ENCODE measurements at regions not wholly inside any gene's neighbourhood (a gene's known extent, or its start where the extent isn't known, plus 50 kb on each side); places are given as distances from the start of the nearest gene placed in this dataset.

DNA sequence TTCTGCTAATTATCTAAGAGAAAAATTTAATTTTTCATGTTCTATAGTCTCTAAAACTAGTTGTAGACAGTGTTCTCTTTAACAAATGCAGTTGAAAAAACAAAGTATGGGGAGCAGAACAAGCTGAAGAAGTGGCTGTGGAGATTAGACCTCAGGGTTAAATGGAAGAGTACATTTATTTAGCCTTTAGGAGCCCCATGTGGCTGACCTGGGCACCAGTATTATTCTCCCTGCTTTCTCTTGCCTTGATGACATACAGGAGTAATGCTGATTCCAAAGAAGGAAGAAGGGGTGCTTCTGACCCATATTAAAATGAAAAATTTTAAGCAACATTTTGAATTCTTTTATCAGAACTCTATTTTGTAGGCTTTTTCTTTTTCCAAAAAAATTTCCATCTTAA lies 312.3 kb upstream of the RIOK2 start:
- TF ChIP-seq POLR2A (IDR thresholded peaks at IDR 0.05), result no peak
- TF ChIP-seq, protein P1, sequence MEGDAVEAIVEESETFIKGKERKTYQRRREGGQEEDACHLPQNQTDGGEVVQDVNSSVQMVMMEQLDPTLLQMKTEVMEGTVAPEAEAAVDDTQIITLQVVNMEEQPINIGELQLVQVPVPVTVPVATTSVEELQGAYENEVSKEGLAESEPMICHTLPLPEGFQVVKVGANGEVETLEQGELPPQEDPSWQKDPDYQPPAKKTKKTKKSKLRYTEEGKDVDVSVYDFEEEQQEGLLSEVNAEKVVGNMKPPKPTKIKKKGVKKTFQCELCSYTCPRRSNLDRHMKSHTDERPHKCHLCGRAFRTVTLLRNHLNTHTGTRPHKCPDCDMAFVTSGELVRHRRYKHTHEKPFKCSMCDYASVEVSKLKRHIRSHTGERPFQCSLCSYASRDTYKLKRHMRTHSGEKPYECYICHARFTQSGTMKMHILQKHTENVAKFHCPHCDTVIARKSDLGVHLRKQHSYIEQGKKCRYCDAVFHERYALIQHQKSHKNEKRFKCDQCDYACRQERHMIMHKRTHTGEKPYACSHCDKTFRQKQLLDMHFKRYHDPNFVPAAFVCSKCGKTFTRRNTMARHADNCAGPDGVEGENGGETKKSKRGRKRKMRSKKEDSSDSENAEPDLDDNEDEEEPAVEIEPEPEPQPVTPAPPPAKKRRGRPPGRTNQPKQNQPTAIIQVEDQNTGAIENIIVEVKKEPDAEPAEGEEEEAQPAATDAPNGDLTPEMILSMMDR (IDR thresholded peaks at IDR 0.05), result no peak
